ENCODE measurements at regions not wholly inside any gene's neighbourhood (a gene's known extent, or its start where the extent isn't known, plus 50 kb on each side); places are given as distances from the start of the nearest gene placed in this dataset.

GRCh38 chr13:106723036-106723435 lies 155.1 kb upstream of the ARGLU1 start:
- in situ Hi-C loops (cut with MboI; ENCODE audit: low sequenced_read_pairs): no loop called here
- Histone ChIP-seq H3K4me3 (no peak overlapping the region), H3K36me3 (replicated peaks) (no peaks in the 10 kb centered on the region), H3K27me3 (ENCODE audit: low read depth) (peaks cover 4% of the 10 kb centered on the region; the same call in 1 of the 2 replicates), H3K4me1 (no peaks in the 10 kb centered on the region), H3K9me3 (no peaks in the 10 kb centered on the region)
- DNase-seq (ENCODE audit: low spot score in 2 of 2): no peak

DNA sequence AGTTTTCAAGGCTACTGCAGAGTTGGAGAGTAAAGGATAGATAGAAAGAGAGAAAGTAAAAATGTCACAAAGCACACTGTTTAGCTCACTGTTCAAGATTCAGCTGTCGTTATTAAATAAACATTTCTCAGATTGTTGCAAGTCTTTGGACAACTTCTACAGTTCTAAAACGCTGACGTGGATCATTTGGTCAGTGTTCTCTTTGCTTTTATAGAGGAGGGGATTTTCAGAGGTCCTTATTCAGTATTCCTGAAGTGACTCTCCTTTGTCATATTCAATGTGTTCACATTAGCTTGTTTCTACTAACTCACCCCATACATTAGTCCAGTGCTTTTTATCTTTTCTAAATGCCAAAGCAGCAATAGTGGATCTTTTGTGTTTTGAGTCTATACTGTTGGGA lies 154.7 kb upstream of the ARGLU1 start:
- in situ Hi-C loops (cut with MboI; ENCODE audit: low sequenced_read_pairs): no loop called here
- Histone ChIP-seq H3K9me3 (no peaks in the 10 kb centered on the region), H3K27me3 (ENCODE audit: low read depth) (peaks cover 4% of the 10 kb centered on the region; the same call in 1 of the 2 replicates), H3K36me3 (replicated peaks) (no peaks in the 10 kb centered on the region), H3K4me3 (no peak overlapping the region), H3K4me1 (no peaks in the 10 kb centered on the region)
- no peak for DNase-seq (ENCODE audit: low spot score in 2 of 2)

- Histone ChIP-seq H3K27me3 (ENCODE audit: low read depth) (peaks cover 4% of the 10 kb centered on the region; the same call in 1 of the 2 replicates), H3K4me3 (no peak overlapping the region), H3K4me1 (no peaks in the 10 kb centered on the region), H3K9me3 (no peaks in the 10 kb centered on the region), H3K36me3 (replicated peaks) (no peaks in the 10 kb centered on the region)
- no peak for DNase-seq (ENCODE audit: low spot score in 2 of 2)
- in situ Hi-C loops (cut with MboI; ENCODE audit: low sequenced_read_pairs): no loop called here
Measured at GRCh38 chr13:106721599-106721998, 153.7 kb upstream of the ARGLU1 start.

DNA sequence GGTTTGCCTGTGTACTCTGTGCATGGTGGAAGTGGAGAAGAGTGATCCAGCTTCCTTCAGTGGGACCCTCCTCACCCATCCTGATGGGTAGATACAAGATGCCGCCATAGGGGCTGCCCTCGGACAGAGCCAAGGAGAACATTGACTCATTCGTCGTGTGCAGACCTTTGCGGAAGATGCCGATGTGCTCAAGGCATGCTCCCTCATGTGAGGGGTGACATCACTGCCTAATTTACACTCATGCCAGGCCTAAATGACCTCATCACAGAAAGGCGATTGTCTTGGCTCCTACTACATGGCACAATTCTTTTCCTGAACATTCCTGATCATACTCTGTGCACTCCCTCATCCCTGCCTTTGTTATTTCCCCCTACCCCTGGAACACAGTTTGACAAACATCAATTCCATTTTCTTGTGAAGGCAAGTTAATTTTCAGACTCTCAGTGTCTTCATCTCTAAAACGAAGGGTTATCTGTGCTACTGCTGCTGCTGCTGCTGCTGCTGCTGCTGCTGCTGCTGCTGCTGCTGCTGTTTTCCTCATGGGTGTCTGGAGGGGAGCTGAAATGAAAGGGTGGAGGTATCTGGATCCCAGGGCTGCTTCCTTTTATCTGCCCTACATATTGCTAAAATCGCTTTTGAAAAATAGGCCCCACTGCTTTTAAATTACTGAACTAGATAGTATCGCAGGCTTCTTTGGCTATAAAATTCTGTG lies 146.5 kb upstream of the ARGLU1 start:
- H3K27me3 ChIP-seq (ENCODE audit: low read depth): no peaks in the 10 kb centered on the region
- no peak for DNase-seq (ENCODE audit: low spot score in 2 of 2)
- H3K4me1 ChIP-seq: no peaks in the 10 kb centered on the region
- no peaks in the 10 kb centered on the region for H3K9me3 ChIP-seq
- in situ Hi-C loops (cut with MboI; ENCODE audit: low sequenced_read_pairs): no loop called here
- no peak overlapping the region for H3K4me3 ChIP-seq
- no peaks in the 10 kb centered on the region for H3K36me3 ChIP-seq (replicated peaks)

DNA sequence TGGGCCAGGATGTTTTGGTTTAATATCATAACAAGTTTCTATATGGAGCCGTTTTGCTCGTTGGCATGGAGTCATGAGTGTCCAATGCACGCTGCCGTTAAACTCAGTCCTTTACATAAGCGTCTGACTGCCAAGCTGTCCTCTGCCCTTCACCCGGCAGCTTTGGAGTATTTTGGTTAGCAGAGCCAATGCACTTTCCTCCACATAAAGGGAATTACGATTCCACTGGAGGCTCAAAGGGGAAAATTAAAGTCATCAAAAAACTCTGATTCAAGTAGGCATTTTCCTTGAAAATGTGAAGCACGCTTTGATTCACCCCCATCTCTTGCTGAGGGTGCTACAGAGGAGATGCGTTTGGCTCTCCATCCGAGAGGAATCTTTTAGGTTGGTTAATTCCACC lies 144.4 kb upstream of the ARGLU1 start:
- no peaks in the 10 kb centered on the region for H3K27me3 ChIP-seq (ENCODE audit: low read depth)
- in situ Hi-C loops (cut with MboI; ENCODE audit: low sequenced_read_pairs): no loop called here

DNA sequence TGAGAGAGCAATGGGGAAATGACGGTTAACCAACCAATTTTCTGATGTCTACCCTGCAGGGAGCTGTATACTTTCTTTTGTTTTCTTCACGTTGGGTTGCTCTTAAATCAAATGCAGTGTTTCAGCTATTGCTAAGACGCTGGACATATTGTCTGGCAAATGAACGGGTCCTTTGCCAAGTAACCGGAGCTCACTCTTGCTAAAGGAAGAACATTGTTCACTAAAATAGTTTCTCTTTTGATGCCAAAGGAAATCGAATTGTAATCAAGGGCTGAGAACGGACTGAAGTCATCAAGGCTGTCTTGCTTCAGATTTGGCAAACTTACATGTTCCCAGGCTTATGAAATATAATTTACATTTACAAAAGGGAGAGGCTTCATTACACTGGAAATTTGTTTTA lies 142.3 kb upstream of the ARGLU1 start:
- H3K36me3 ChIP-seq (replicated peaks): no peaks in the 10 kb centered on the region
- in situ Hi-C loops (cut with MboI; ENCODE audit: low sequenced_read_pairs): no loop called here

More for the DNA sequence above, 144.4 kb upstream of the ARGLU1 start:
- H3K9me3 ChIP-seq: no peaks in the 10 kb centered on the region
- no peak for DNase-seq (ENCODE audit: low spot score in 2 of 2)
- no peaks in the 10 kb centered on the region for H3K36me3 ChIP-seq (replicated peaks)
- no peaks in the 10 kb centered on the region for H3K4me1 ChIP-seq
- H3K4me3 ChIP-seq: no peak overlapping the region

DNA sequence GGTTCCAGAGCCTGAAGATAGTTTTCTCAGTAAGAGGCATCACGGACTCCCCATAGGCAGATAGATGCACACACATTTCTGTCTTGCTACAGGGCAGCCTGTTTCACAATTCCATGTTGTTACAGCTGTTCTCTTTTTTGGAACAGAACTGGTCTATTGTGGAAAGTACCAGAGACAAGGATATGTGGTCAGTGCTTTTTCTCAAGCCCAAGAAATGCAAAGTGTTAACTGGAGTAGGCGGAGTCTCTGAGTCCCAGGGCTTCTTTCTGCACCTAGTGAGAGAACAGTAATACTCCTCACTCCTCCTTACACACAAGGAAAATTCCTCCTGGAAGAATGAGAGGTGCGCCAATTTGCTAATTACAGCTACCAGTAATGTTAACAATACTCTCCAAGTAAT lies 141.6 kb upstream of the ARGLU1 start:
- no peaks in the 10 kb centered on the region for H3K36me3 ChIP-seq (replicated peaks)
- in situ Hi-C loops (cut with MboI; ENCODE audit: low sequenced_read_pairs): no loop called here
- no peak for DNase-seq (ENCODE audit: low spot score in 2 of 2)
- no peaks in the 10 kb centered on the region for H3K9me3 ChIP-seq
- no peaks in the 10 kb centered on the region; the same call in 1 of the 2 replicates for H3K27me3 ChIP-seq (ENCODE audit: low read depth)
- H3K4me1 ChIP-seq: no peaks in the 10 kb centered on the region
- no peak overlapping the region for H3K4me3 ChIP-seq

More for the DNA sequence above, 142.3 kb upstream of the ARGLU1 start:
- no peaks in the 10 kb centered on the region for H3K4me1 ChIP-seq
- no peak for DNase-seq (ENCODE audit: low spot score in 2 of 2)
- H3K9me3 ChIP-seq: no peaks in the 10 kb centered on the region
- no peak overlapping the region for H3K4me3 ChIP-seq
- H3K27me3 ChIP-seq (ENCODE audit: low read depth): no peaks in the 10 kb centered on the region; the same call in 1 of the 2 replicates

GRCh38 chr13:106702505-106702904 lies 134.6 kb upstream of the ARGLU1 start:
- no peak for DNase-seq (ENCODE audit: low spot score in 2 of 2)
- no peaks in the 10 kb centered on the region; the same call in 1 of the 2 replicates for H3K27me3 ChIP-seq (ENCODE audit: low read depth)
- no peaks in the 10 kb centered on the region for H3K4me1 ChIP-seq
- no peaks in the 10 kb centered on the region for H3K36me3 ChIP-seq (replicated peaks)
- in situ Hi-C loops (cut with MboI; ENCODE audit: low sequenced_read_pairs): no loop called here
- no peaks in the 10 kb centered on the region for H3K9me3 ChIP-seq
- no peak overlapping the region for H3K4me3 ChIP-seq

- H3K36me3 ChIP-seq (replicated peaks): no peaks in the 10 kb centered on the region
Measured at GRCh38 chr13:106701771-106702341, 133.9 kb upstream of the ARGLU1 start.

DNA sequence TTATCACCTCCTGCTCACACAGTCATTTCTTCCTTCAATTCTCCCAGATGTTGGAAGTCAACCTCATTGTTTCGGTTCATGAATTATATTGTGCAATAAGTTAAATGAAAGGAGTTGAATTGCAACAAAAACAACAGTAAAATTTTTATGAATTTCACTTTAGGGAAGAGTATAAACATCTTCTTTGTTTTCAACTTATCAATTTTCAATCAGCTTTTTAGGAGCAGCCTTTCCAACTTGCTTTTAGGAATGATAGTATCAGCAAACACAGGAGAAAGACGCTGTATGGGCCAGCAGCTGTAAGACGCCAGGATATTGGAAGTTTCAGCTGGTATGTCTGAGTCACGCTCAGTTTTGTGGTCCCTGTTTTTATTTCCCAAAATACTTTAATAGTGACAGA lies 132.5 kb upstream of the ARGLU1 start:
- in situ Hi-C loops (cut with MboI; ENCODE audit: low sequenced_read_pairs): no loop called here
- H3K27me3 ChIP-seq (ENCODE audit: low read depth): no peaks in the 10 kb centered on the region; the same call in 1 of the 2 replicates
- H3K9me3 ChIP-seq: no peaks in the 10 kb centered on the region
- H3K4me1 ChIP-seq: no peaks in the 10 kb centered on the region
- H3K4me3 ChIP-seq: no peak overlapping the region
- H3K36me3 ChIP-seq (replicated peaks): no peaks in the 10 kb centered on the region
- no peak for DNase-seq (ENCODE audit: low spot score in 2 of 2)

More at GRCh38 chr13:106701771-106702341, 133.9 kb upstream of the ARGLU1 start:
- Histone ChIP-seq H3K27me3 (ENCODE audit: low read depth) (no peaks in the 10 kb centered on the region; the same call in 1 of the 2 replicates), H3K4me3 (no peak overlapping the region), H3K4me1 (no peaks in the 10 kb centered on the region), H3K9me3 (no peaks in the 10 kb centered on the region)
- no peak for DNase-seq (ENCODE audit: low spot score in 2 of 2)
- in situ Hi-C loops (cut with MboI; ENCODE audit: low sequenced_read_pairs): no loop called here

- Histone ChIP-seq H3K4me3 (no peak overlapping the region), H3K9me3 (no peaks in the 10 kb centered on the region)
Measured at GRCh38 chr13:106700007-106700406, 132.1 kb upstream of the ARGLU1 start.

DNA sequence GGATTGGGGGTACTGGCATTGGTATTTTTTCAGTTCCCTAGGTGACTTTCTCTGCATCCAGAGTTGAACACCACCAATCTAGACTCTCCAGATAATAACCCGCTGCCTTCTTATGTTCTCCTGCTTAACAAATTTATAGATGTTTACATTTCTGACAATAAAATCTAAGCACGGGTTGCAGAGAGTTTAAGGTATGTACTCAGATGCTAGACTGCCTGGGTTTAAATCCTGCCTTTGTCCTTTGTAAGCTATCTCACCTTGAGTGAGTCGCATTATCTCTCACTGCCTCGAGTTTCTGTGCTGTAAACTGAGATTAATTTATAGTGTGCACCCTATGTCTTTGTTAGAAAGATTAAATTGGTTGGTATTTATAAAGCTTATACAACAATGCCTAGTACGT lies 131.4 kb upstream of the ARGLU1 start:
- H3K9me3 ChIP-seq: no peaks in the 10 kb centered on the region
- no peak overlapping the region for H3K4me3 ChIP-seq
- no peaks in the 10 kb centered on the region for H3K36me3 ChIP-seq (replicated peaks)
- no peaks in the 10 kb centered on the region for H3K27me3 ChIP-seq (ENCODE audit: low read depth)
- H3K4me1 ChIP-seq: no peaks in the 10 kb centered on the region
- DNase-seq (ENCODE audit: low spot score in 2 of 2): no peak
- in situ Hi-C loops (cut with MboI; ENCODE audit: low sequenced_read_pairs): no loop called here

More at GRCh38 chr13:106700007-106700406, 132.1 kb upstream of the ARGLU1 start:
- Histone ChIP-seq H3K27me3 (ENCODE audit: low read depth) (no peaks in the 10 kb centered on the region), H3K36me3 (replicated peaks) (no peaks in the 10 kb centered on the region), H3K4me1 (no peaks in the 10 kb centered on the region)
- in situ Hi-C loops (cut with MboI; ENCODE audit: low sequenced_read_pairs): no loop called here
- no peak for DNase-seq (ENCODE audit: low spot score in 2 of 2)

DNA sequence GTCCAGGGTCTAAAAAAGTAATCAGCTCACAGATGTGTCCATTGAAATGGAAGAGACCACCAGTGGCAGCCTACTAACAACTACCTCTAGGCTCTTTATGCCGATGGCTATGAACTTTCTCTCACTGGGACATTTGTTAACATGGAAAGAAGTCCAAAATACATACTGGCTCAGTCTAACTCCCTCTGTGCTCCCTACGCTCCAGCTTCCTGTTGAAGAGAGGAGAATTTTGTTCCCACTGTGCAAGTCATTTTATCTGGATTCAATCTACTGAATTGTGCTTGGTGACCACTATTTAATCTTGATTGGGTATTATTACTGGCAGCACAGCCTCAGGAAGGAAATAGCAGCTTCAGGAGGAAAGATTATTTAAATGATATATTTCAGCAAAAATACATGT lies 128.8 kb upstream of the ARGLU1 start:
- no peak for DNase-seq (ENCODE audit: low spot score in 2 of 2)
- Histone ChIP-seq H3K4me3 (no peak overlapping the region), H3K36me3 (replicated peaks) (no peaks in the 10 kb centered on the region), H3K9me3 (no peaks in the 10 kb centered on the region), H3K27me3 (ENCODE audit: low read depth) (0 out of 2 replicates have a peak, but pooled peaks cover 6% of the 10 kb centered on the region), H3K4me1 (no peaks in the 10 kb centered on the region)
- in situ Hi-C loops (cut with MboI; ENCODE audit: low sequenced_read_pairs): no loop called here

GRCh38 chr13:106696140-106696539 lies 128.2 kb upstream of the ARGLU1 start:
- no peaks in the 10 kb centered on the region for H3K36me3 ChIP-seq (replicated peaks)
- DNase-seq (ENCODE audit: low spot score in 2 of 2): no peak
- H3K27me3 ChIP-seq (ENCODE audit: low read depth): 0 out of 2 replicates have a peak, but pooled peaks cover 6% of the 10 kb centered on the region
- H3K4me1 ChIP-seq: no peaks in the 10 kb centered on the region
- no peaks in the 10 kb centered on the region for H3K9me3 ChIP-seq
- no peak overlapping the region for H3K4me3 ChIP-seq
- in situ Hi-C loops (cut with MboI; ENCODE audit: low sequenced_read_pairs): no loop called here

Measured in HAP-1 (cell line).